ENCODE measurements at regions not wholly inside any gene's neighbourhood (a gene's known extent, or its start where the extent isn't known, plus 50 kb on each side); places are given as distances from the start of the nearest gene placed in this dataset.

DNA sequence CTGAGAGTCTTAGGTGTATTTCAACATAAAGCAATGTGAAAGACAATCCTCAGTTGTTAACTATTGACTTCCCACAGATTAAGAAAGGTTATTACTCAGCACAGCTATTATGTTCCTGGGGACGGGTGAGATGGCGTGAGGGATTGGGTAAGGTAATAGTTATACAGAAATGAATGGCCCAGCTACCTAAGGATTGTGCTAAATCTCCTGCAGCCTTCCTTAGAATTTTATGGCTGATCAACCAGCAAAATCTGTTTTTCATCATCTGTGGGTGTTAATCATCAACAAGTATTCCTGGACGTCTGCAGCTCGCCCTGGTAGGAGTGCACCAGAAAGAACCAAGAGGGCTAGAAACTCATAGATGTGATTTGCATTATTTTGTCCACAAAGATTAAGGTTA is 146.0 kb upstream of the IVNS1ABP start:
- TF ChIP-seq, protein P1, sequence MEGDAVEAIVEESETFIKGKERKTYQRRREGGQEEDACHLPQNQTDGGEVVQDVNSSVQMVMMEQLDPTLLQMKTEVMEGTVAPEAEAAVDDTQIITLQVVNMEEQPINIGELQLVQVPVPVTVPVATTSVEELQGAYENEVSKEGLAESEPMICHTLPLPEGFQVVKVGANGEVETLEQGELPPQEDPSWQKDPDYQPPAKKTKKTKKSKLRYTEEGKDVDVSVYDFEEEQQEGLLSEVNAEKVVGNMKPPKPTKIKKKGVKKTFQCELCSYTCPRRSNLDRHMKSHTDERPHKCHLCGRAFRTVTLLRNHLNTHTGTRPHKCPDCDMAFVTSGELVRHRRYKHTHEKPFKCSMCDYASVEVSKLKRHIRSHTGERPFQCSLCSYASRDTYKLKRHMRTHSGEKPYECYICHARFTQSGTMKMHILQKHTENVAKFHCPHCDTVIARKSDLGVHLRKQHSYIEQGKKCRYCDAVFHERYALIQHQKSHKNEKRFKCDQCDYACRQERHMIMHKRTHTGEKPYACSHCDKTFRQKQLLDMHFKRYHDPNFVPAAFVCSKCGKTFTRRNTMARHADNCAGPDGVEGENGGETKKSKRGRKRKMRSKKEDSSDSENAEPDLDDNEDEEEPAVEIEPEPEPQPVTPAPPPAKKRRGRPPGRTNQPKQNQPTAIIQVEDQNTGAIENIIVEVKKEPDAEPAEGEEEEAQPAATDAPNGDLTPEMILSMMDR (IDR thresholded peaks at IDR 0.05; ENCODE audit: insufficient read depth, low read length) = no peak
- TF ChIP-seq, protein P2, sequence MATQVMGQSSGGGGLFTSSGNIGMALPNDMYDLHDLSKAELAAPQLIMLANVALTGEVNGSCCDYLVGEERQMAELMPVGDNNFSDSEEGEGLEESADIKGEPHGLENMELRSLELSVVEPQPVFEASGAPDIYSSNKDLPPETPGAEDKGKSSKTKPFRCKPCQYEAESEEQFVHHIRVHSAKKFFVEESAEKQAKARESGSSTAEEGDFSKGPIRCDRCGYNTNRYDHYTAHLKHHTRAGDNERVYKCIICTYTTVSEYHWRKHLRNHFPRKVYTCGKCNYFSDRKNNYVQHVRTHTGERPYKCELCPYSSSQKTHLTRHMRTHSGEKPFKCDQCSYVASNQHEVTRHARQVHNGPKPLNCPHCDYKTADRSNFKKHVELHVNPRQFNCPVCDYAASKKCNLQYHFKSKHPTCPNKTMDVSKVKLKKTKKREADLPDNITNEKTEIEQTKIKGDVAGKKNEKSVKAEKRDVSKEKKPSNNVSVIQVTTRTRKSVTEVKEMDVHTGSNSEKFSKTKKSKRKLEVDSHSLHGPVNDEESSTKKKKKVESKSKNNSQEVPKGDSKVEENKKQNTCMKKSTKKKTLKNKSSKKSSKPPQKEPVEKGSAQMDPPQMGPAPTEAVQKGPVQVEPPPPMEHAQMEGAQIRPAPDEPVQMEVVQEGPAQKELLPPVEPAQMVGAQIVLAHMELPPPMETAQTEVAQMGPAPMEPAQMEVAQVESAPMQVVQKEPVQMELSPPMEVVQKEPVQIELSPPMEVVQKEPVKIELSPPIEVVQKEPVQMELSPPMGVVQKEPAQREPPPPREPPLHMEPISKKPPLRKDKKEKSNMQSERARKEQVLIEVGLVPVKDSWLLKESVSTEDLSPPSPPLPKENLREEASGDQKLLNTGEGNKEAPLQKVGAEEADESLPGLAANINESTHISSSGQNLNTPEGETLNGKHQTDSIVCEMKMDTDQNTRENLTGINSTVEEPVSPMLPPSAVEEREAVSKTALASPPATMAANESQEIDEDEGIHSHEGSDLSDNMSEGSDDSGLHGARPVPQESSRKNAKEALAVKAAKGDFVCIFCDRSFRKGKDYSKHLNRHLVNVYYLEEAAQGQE (IDR thresholded peaks at IDR 0.05; ENCODE audit: insufficient replicate concordance, low read depth) = no peak
- TF ChIP-seq SPI1 (IDR thresholded peaks at IDR 0.05; ENCODE audit: borderline replicate concordance, low read depth) = no peak
- no peak for TF ChIP-seq POLR2AphosphoS5 (IDR thresholded peaks at IDR 0.05; ENCODE audit: low read depth)
- no peak for TF ChIP-seq GABPA (IDR thresholded peaks at IDR 0.05; ENCODE audit: low read depth)

Data from HL-60 (cell line).